ENCODE measurements at regions not wholly inside any gene's neighbourhood (a gene's known extent, or its start where the extent isn't known, plus 50 kb on each side); places are given as distances from the start of the nearest gene placed in this dataset.
"Not testable (repeated sequence)": the region's sequence is repeated elsewhere in the genome, so short reads cannot be mapped to it uniquely, and the experiment has no call there.

DNA sequence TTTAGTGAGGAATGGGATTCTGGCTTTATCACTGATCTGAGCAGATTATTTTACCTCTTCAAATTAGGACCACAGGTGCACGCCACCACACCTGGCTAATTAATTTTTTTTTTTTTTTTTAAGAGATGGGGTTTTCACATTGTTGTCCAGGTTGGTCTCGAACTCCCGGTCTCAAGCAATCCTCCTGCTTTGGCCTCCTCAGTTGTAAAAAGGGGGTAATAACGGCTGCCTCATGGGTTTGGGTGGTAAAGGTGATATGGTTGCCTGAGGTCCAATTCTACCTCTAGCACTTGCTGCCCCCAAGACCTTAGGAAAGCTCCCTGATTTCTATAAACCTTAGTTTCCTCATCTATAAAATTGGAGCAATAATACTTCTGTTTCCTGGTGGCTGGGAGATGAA is 130.7 kb upstream of the HS3ST2 start:
- no peak for DNase-seq

DNA sequence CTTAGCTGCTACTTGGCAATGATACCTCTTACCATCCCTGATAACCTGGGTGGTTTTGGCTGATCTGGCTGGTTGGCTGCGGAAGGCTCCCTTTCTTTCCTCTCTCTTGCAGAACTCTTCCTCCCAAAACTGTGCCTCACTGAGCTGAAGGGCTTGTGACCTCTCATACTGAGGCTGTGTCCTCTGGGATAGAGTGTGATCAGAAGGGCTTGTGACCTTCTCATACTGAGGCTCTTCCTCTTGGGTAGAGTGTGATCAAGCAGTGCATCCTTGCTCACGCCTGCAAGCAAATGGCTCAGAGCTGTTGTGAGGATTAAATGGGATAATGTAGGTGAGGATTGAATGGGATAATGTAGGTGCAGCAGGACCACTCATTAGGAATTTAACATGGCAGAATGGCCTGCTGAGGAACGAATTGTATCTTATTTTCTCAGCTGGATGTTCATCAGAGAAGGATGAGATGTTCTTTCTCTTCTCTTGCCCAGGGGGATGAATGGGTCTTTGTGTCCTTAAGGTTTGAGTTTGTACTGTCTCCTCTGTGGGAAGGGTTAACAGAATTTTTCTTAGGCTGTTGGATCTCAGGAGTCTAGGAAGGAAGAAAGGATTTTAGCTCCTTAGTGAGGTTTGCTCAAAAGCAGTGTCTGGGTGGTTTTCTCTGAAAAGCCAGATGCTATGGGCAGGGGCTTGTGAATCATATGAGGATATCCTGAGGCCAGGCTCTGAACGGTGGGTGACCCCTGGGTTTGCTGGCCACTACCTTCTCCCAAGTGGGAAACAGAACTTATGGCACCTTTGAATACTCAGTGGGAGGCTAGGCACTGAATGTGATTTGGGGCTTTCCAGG is 130.0 kb upstream of the HS3ST2 start:
- no peak for DNase-seq

DNA sequence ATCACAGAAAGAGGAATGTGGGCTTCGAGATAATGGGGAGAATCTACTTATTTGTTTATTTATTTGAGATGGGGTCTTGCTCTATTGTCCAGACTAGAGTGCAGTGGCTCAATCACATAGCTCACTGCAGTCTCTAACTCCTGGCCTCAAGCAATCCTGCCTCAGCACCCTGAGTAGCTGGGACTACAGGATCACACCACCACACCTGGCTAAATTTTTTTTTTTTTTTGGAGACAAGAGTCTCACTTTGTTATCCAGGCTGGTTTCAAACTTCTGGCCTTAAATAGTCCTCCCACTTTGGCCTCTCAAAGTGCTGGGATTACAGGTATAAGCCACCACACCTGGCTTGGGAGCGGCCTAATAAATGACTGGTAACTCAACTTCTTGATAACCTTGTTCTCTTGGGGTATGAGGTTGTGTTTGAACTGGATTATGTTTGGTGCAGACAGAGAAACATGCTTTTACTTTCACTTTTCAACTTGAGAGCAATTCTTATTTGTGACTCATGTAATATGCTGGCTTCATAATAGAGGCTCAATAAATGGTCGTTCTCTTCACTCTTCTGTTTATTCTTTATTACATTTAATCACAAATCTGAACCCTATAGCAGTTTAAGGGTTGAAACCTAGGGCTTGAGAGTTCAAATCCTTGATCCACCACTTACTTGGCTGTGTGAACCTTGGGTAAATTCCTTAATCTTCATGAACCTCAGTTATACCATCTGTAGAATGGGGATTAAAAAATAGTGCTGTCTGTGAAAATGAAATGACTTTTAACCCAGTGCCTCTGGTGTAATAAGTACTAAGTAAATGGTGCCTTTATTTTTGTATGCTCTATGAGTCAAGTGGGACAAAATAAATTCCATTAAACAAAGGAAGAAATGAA is 129.1 kb upstream of the HS3ST2 start:
- DNase-seq = no peak

DNA sequence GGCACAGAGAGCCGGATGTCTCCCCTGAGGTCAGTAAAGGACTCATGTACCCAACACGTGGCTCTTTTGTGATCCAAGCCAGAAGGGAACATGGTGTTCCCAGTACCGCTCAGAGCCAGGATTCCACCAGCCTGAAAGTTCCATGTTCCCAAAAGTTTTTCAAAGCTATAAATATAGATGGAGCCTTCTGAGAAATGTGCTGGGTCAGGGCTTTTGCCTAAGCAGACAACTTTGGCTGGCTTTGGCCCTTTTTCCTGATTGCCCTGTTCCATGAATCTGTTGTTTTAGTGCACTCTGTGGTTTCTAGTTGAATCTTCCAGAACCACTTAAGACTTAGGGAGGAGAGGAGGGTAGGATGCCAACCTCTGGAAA is 128.5 kb upstream of the HS3ST2 start:
- no peak for DNase-seq

DNA sequence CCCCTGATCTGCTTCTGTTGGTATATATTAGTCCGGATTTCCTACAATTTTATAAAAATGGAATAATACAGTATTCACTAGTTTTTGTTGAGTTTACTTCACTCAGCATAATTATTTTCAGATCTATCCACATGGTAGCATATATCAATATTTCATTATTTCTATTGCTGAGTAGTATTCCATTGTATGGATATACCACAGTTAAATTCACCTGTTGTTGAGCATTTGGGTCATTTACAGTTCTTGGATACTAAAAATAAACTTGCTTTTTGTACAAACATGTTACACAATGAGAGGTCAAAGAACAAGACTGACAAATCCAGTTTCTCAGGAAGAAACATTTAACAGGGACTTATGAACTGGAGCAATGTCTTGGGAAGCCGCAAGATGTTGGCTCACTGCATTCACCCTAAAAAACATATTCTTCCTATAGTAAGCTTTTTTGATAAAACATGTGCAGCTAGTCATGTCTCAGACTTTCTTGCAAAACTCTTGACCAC is 126.9 kb upstream of the HS3ST2 start:
- DNase-seq = no peak

DNA sequence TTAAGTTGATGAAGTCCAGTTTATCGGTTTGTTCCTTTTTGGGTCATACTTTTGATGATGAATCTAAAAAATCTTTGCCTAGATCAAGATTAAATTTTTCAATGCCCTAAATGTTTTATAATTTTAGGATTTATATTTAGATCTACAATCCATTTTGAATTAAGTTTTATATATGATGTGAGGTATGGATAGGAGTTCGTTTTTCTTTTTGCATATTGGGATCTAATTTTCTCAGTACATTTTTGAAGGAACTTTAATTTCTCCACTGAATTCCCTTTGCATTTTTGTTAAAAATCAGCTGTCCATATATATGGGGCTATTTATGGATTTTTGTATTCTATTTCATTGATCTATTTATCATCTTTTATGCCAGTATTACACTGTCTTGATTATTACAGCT is 125.5 kb upstream of the HS3ST2 start:
- no peak for DNase-seq

DNA sequence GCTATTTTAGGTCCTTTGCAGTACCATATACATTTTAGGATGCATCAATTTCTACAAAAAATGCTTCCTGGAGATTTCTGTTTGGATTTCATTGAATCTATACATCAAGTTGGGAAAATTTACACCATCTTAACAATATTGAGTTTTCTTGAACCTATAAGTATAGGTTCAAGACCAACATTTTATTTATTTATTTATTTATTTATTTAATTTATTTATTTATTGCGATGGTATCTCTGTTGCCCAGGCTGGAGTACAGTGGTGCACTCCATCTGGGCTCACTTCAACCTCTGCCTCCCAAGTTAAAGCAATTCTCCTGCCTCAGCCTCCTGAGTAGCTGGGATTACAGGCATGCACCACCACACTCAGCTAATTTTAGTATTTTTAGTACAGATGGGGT is 125.0 kb upstream of the HS3ST2 start:
- DNase-seq = no peak

DNA sequence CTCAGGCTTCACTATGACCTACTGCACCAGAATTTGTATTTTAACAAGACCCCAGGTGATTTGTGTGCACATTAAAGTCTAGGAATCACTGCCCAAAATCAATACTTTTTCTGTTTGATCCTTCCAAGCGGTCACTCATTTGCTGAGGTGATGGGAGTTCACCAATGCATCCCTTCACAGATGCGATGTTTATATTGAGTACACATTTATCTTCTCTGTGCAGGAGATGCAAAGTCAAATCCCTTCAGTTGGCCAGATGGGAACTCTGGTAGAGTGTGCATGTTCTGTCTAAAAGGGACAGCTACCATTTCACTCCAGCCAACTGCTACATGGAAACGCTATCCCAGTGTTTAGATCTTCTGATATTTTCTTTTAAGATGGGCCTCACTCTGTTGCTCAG is 122.6 kb upstream of the HS3ST2 start:
- DNase-seq = no peak

DNA sequence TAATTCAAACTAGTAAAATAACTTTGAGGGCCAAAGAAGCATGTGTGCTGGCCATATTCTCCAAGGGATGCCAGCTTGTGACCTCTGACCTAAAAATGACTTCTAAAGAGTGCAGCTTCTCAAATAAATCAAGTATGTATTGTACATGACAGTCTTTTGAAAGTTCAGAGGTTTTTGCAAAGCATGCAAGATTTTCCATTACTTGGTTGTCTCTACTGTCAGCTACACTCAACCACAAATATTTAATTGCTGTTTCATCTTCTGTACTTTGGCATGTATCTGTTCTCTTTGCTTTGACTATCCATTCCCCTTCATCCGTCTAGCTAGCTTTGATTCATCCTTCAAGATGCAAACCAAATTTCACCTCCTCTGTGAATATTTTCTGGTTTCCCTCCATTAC is 121.9 kb upstream of the HS3ST2 start:
- DNase-seq = no peak

DNA sequence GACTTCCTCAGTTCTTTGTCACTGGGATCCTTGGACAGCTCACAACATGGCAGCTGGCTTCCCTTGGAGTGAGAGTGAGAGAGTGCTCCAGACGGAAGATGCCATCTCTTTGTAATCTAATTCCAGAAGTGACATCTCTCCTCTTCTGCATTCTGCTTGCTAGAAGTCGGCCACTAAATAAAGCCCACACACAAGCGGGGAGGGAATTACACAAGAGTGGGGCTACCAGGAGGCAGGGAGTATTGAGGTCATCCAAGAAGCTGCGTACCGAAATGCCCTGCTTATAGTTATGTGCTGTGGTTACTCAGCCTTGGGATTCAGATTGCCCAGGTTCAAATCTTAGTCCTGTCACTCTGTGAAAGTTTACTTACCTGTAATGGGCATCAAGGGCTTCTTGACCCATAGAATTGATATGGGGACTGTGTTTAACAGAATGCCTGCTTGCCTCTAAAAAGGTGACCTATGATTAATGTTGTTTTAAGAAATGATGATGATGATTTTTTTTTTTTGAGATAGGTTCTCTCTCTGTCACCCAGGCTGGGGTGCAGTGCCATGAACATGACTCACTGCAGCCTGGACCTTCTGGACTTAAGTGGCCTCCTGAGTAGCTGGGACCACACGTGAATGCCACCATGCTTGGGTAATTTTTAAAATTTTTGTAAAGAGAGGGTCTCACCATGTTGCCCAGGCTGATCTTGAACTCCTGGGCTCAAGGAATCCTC is 120.9 kb upstream of the HS3ST2 start:
- DNase-seq = no peak

DNA sequence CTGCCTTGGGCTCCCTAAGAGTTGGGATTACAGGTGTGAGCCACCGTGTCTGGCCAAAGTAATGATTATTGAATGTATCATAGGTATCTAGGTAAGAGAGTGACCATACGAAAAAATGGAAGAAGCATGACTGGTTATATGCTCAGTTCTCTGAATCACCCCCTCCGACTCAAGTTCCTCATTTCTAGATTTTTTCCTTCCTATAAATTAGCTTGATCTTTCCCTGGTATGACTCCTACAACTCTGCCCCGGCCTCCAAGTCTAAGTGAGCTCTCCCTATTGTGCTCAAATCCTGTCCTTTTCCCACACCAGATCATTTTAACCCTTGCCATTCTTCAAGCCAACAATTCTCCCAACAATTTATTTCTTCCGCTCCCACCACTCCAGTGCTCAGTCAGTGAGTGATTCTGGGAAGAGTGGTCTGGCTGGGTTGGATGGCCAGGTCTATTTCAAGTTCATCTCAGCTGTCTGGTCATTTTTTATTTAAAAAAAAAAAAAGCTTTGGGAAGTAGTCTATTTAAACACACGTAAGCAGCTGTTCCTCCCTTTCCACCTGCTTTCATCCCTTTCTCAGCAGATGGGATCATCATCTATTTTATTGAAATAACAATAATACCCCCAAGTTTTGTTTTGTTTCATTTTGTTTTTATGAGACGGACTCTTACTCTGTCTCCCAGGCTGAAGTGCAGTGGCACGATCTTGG is 120.2 kb upstream of the HS3ST2 start:
- no peak for DNase-seq

DNA sequence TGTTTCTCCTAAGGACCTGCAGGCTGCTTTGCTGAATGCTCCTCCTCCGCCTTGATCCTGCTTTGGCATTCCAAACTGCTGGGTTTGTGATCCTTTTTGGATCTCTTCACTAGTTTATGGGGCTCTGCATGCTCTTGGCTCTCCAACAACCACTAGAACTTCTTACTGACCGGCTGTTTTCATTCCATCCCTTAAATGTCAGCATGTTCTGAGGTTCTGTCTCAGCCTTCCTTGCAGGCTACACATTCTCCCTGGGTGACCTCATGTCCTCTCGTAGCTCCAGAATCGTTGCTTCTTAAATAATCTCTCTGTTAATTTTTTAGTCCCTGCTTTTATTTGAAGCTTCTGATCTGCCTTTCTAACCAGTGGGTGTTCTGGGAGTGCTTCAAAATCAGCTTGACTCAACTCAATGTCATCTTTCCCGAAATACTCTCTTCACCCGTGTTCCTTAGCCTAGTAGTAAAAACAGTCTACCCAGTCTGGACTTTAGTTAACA is 119.0 kb upstream of the HS3ST2 start:
- no peak for DNase-seq

DNA sequence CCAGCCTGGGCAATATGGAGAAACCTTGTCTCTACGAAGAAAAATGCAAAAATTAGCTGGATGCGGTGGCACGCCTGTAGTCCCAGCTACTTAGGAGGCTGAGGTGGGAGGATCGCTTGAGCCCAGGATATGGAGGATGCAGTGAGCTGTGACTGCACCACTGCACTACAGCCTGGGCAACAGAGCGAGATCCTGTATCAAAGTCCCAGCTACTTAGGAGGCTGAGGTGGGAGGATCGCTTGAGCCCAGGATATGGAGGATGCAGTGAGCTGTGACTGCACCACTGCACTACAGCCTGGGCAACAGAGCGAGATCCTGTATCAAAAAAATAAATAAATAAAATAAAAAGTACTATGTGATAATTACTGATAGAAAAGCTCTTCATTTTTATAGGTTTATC is 118.2 kb upstream of the HS3ST2 start:
- DNase-seq = not testable (repeated sequence)

DNA sequence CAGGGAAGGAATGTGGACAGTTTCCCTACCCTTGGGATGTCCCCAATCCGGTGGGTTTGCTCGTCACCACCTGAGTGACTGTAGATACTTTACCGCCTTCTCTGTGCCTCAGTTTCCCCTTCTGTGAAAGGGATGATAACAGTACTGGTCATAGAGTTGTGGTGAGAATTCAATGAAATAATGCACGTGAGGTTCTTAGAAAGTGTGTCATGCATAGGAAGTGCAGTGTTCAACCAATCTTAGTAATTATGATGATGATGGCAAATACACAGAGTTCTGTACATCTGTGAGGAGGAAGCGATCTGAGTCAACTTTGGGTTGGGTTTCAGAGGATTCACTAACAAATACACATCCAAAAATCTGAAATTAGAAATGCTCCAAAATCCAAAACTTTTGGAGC is 114.6 kb upstream of the HS3ST2 start:
- no peak for DNase-seq

DNA sequence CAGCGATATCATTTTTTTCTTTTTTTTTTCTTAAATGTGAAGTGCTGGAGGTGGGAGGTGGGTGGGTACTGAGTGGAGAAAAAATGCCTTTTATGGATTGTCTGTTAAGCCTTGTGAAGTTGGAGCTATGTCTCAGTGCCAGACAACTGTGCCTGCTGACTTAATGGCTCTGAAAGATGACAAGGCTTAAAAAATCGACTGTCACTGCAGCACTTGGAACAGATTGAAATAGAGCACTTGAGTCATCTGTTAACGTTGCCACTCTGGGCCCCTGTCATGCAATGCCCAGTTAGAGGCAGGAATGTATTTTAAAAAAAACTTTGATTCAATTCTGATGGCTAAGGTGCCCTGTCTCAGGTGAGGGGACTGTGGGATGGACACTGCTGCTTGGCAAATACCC is 108.2 kb upstream of the HS3ST2 start:
- DNase-seq = no peak

DNA sequence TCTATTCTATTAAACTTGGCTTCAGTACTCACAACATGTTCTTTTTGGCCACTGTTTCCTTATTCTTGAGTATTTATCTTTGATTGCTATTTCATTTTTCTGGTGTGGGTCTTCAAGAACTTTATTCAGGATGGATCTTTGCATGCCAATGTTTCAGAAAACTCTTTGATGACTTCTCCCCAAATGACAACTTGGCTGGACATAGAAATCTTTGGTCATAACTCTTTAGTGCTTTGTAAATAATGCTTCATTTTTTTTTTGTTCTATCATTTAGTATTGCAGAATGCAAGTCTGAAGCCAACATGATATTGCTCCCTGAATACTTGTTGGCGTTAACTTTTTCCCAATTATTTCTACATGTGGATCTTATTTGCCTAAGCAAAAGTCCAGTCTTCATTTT is 103.6 kb upstream of the HS3ST2 start:
- no peak for DNase-seq

DNA sequence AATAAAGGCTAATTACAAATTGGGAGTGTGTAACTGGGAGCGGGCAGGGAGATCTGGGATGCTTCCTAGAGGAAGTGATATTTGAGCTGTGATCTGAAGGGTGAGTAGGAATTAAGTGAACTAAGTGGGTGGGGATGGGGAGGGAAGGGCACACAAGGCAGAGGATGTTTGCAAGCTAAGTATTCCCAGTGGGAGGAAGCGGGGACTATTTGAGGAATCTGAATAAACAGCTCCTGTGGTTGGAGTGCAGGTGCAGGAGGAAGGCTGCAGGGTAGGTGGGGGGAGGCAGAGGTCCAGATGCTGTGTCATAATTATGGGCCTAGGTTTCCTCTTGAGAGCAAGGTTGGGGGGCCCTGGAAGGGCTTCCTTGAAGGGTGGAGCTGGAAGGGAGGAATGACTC is 102.1 kb upstream of the HS3ST2 start:
- DNase-seq = no peak

DNA sequence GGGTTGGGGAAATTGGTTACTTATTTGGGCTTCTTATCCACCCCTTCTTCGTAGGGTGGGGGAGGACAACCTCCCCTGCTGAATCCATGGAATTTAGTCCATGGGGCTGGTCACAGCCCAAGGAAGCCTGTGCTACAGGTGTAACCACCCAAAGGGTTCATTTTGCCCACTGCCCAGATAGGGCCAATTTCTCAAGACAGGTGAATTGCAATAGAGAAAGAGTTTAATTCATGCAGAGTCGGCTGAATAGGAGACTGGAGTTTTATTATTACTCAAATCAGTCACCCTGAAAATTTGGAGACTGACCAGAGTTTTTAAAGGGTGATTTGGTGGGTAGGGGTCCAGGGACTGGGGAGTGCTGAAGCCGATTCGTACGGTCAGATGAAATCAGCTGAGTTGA is 101.5 kb upstream of the HS3ST2 start:
- no peak for DNase-seq

DNA sequence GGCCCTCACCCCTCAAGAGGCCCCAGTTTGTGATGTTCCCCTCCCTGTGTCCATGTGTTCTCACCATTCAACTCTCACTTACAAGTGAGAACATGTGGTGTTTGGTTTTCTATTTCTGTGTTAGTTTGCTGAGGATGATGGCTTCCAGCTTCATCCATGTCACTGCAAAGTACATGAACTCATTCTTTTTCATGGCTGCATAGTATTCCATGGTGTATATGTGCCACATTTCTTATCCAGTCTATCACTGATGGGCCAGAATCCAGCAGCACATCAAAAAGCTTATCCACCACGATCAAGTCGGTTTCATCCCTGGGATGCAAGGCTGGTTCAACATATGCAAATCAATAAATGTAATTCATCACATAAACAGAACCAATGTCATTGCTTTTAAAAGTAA is 95.4 kb upstream of the HS3ST2 start:
- not testable (repeated sequence) for DNase-seq

DNA sequence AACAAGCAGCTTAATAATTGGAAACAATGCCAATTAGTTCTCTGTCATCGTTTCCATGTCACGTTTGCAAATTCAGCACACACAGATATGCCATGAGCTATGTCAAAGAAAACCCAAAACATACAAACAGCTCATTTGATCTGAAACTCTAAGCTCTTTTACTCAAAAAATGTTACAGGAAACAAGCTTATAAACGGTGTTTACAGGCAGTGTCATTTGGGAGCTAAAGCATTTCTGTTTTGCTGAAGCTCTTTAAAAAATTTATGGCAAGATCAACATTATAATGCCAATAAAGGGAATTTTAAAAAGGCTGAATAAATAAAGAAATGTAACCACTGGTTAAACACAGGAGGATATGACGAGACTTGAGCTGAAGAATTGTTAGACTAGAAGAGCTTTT is 94.0 kb upstream of the HS3ST2 start:
- no peak for DNase-seq

DNA sequence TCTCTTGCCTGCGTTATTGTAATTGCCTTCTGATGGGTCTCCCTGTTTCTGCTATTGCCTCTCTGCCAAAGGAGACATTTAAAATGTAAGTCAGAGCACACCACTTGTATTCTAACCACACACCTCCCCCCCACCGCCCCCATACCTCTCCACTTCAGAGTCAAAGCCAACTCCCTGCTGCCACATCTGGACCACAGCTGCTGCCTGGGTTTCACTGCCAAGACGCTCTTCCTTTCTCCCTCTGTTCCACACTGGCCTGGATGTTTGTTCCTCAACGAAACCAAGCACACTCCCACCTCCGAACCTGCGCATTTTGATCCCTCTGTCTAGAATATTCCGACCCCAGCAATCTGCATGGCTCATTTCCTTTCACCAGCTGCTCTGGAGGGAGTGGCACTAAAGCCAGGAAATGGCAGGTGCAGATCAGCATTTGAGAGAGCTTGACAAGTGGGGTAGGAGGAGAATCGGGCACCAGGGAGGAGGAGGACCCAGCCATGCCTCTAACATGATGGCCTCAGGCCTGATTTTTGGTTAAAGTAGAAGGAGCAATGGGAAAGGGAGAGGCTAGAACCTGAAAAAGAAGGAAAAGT is 92.4 kb upstream of the HS3ST2 start:
- no peak for DNase-seq

Data from T1000 (cell line).